Kidney (tissue), 13 donors: ENCODE measurements at regions not wholly inside any gene's neighbourhood (a gene's known extent, or its start where the extent isn't known, plus 50 kb on each side); places are given as distances from the start of the nearest gene placed in this dataset.

Experiments
- DNase-seq, 5 donors: peaks; one replicate each; pipeline ENCODE4 v3.0.0-alpha.2; 2013 to 2020
- FAIRE-seq: peaks from 2 replicates; lab custom pipeline; 2012; peaks lifted over from hg19 to GRCh38; lab: Jason Lieb, UNC
- H3K27ac ChIP-seq, 2 donors: one replicate each; pipeline ENCODE4 v1.7.0; 2013; ENCODE audit warnings: low read depth in 2 of 2, low read length in 2 of 2, inconsistent platforms in 1 of 2
- H3K27me3 ChIP-seq: one replicate; pipeline ENCODE4 v1.7.1; 2013; ENCODE audit warnings: low read length, inconsistent platforms; ENCODE audit not compliant: control insufficient read depth, insufficient read depth
- H3K36me3 ChIP-seq, 3 donors: one replicate each; pipeline versions ENCODE4 v1.7.0 to v1.7.1; 2013; ENCODE audit warnings: low read length in 3 of 3, control low read depth in 1 of 3, inconsistent platforms in 1 of 3; ENCODE audit not compliant: insufficient read depth in 3 of 3, control insufficient read depth in 2 of 3
- H3K4me1 ChIP-seq, 3 donors: one replicate each; pipeline versions ENCODE4 v1.7.0 to v1.7.1; 2013; ENCODE audit warnings: low read length in 3 of 3, inconsistent platforms in 1 of 3, low read depth in 1 of 3; ENCODE audit not compliant: control insufficient read depth in 2 of 3, insufficient read depth in 2 of 3
- H3K4me3 ChIP-seq, 3 donors: one replicate each; pipeline versions ENCODE4 v1.7.0 to v1.8.1; 2013; ENCODE audit warnings: low read length in 3 of 3, control low read depth in 1 of 3, inconsistent platforms in 1 of 3
- H3K9ac ChIP-seq, 3 donors: one replicate each; pipeline versions ENCODE4 v1.7.0 to v1.7.1; 2013; ENCODE audit warnings: low read length in 3 of 3, control low read depth in 1 of 3, inconsistent platforms in 1 of 3
- H3K9me3 ChIP-seq, 3 donors: one replicate each; pipeline versions ENCODE4 v1.7.0 to v1.7.1; 2013; ENCODE audit warnings: low read length in 3 of 3, control low read depth in 1 of 3, inconsistent platforms in 1 of 3; ENCODE audit not compliant: control insufficient read depth in 2 of 3, insufficient read depth in 1 of 3
- intact Hi-C: fragments of 100-400 bp; cut with DNase I; formaldehyde crosslinking; loops from one replicate; pipeline ENCODE4 v1.11.1; 2022
- TF ChIP-seq, protein P1 (sequence below): IDR thresholded peaks from 3 replicates; pipeline ENCODE4 v1.5.1; 2012; ENCODE audit warnings: mild to moderate bottlenecking, moderate library complexity, borderline replicate concordance; ENCODE audit not compliant: insufficient read depth; ENCODE audit errors: extremely low read depth
- donor health status: control.
- donor health status: control.
- donor health status: control.
- donor health status: control.
- donor health status: control.
- donor health status: DM: yes; HTN: yes; CAD: no.
- donor health status: Normal renal cell carcinoma (clear cell type).

DNA sequence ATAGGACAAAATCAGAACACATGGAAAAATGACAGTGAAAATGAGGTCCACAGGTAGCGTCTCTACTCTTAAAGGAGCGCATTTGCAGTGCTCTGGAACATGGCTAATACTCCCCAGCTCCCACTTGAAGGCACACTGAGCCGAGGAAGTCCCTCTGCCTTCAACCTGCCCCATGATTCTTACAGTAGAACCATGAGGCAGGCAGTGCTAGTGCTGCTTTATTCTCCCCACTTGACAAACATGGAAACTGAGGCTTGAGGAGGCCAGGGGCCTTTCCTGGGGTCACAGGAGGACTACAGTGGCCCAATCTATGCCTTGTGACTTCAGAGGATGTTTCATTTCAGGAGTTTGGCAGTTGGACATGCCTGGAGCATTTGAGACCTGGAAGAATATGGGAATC, 244.1 kb upstream of the MAF start:
- intact Hi-C loops = no loop called here
- Histone ChIP-seq H3K27me3 (no peaks in the 10 kb centered on the region), H3K4me3 (no peak overlapping the region), H3K27ac (no peak overlapping the region), H3K36me3 (no peaks in the 10 kb centered on the region), H3K4me1 (no peaks in the 10 kb centered on the region), H3K9me3 (no peaks in the 10 kb centered on the region), H3K9ac (no peak overlapping the region)
- TF ChIP-seq, protein P1, sequence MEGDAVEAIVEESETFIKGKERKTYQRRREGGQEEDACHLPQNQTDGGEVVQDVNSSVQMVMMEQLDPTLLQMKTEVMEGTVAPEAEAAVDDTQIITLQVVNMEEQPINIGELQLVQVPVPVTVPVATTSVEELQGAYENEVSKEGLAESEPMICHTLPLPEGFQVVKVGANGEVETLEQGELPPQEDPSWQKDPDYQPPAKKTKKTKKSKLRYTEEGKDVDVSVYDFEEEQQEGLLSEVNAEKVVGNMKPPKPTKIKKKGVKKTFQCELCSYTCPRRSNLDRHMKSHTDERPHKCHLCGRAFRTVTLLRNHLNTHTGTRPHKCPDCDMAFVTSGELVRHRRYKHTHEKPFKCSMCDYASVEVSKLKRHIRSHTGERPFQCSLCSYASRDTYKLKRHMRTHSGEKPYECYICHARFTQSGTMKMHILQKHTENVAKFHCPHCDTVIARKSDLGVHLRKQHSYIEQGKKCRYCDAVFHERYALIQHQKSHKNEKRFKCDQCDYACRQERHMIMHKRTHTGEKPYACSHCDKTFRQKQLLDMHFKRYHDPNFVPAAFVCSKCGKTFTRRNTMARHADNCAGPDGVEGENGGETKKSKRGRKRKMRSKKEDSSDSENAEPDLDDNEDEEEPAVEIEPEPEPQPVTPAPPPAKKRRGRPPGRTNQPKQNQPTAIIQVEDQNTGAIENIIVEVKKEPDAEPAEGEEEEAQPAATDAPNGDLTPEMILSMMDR = no peak
- no peak for FAIRE-seq
- DNase-seq = no peak

DNA sequence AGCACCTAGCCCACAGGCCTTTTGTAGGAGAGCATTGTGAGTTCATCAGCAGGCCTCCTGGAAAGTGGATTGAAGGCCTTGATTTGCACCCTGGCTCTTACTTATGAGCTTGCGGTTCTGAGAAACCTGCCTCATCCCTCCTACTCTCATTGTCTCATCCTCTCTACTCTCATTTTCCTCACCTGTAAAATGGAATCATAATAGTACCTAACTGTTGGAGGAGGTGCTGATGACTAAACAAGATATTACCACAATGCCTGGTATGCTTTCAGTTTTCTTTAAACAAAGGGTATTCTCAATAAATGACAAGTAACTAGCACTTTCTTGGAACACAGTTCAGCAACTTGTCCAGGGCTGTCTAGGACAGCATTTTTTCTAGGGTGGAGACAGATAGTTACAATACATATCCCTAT, 243.1 kb upstream of the MAF start:
- H3K4me1 ChIP-seq = no peaks in the 10 kb centered on the region
- DNase-seq = no peak
- H3K27ac ChIP-seq = no peak overlapping the region
- TF ChIP-seq, protein P1 = no peak
- H3K9me3 ChIP-seq = no peaks in the 10 kb centered on the region
- intact Hi-C loops = no loop called here
- H3K9ac ChIP-seq = no peak overlapping the region
- H3K27me3 ChIP-seq = no peaks in the 10 kb centered on the region
- no peak for FAIRE-seq
- H3K36me3 ChIP-seq = no peaks in the 10 kb centered on the region
- no peak overlapping the region for H3K4me3 ChIP-seq

DNA sequence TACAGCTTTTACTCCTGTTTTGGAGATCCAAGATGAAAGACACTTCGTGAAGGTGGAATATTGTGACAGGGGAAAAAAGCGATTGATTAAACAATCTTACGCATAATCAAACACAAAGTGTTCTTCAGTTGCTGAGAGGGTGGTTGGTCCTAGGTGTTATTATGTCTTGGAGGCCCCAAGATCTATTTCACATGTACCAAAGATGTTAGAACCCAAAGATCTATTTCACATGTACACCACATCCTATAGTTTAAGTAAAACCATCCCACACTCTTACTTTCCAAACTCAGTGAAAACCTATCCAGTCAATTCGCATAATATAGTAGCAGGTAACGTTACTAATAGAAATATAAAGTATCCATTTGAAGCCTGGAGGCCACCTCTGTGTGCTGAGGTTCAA, 242.6 kb upstream of the MAF start:
- Histone ChIP-seq H3K4me1 (no peaks in the 10 kb centered on the region), H3K9me3 (no peaks in the 10 kb centered on the region), H3K27ac (no peak overlapping the region), H3K4me3 (no peak overlapping the region), H3K9ac (no peak overlapping the region), H3K36me3 (no peaks in the 10 kb centered on the region), H3K27me3 (no peaks in the 10 kb centered on the region)
- TF ChIP-seq, protein P1 = no peak
- intact Hi-C loops = no loop called here
- DNase-seq (no peak), FAIRE-seq (no peak)

DNA sequence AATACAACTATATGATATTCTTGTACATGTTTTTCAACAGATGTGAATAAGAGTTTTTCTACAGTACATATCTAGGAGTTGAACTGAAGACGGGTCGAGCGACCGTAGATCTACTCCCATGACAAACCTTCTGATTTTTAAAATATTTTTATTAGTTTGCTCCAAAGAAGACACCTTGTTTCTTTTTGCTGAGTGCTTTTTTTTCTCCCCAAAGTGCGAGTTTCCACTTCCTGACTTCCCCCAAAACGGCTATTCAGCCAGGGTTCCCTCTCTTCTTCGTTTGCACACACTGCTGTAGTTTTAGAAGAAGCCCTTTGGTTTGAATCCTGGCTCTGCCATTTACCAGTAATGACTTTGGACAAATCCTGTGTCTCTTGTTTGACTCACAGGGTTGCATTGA, 241.7 kb upstream of the MAF start:
- no peaks in the 10 kb centered on the region for H3K27me3 ChIP-seq
- no peak overlapping the region for H3K4me3 ChIP-seq
- H3K9ac ChIP-seq = no peak overlapping the region
- no peaks in the 10 kb centered on the region for H3K9me3 ChIP-seq
- DNase-seq = no peak
- TF ChIP-seq, protein P1 = no peak
- no peak overlapping the region for H3K27ac ChIP-seq
- intact Hi-C loops = no loop called here
- no peaks in the 10 kb centered on the region for H3K36me3 ChIP-seq
- FAIRE-seq = no peak
- no peaks in the 10 kb centered on the region for H3K4me1 ChIP-seq
